T-helper 9 cell (primary cell): ENCODE measurements at regions not wholly inside any gene's neighbourhood (a gene's known extent, or its start where the extent isn't known, plus 50 kb on each side); places are given as distances from the start of the nearest gene placed in this dataset.
"Not testable (repeated sequence)": the region's sequence is repeated elsewhere in the genome, so short reads cannot be mapped to it uniquely, and the experiment has no call there.

Experiments used
- DNase-seq: peaks from one replicate; pipeline ENCODE4 v3.0.0-alpha.2; 2020

GRCh38 chr4:164616961-164617360 is 137.0 kb upstream of the SMIM31 start:
- DNase-seq: no peak

- no peak for DNase-seq
These were observed 136.5 kb upstream of the SMIM31 start for GRCh38 chr4:164617426-164617825.

GRCh38 chr4:164617911-164618310 is 136.0 kb upstream of the SMIM31 start:
- no peak for DNase-seq

DNA sequence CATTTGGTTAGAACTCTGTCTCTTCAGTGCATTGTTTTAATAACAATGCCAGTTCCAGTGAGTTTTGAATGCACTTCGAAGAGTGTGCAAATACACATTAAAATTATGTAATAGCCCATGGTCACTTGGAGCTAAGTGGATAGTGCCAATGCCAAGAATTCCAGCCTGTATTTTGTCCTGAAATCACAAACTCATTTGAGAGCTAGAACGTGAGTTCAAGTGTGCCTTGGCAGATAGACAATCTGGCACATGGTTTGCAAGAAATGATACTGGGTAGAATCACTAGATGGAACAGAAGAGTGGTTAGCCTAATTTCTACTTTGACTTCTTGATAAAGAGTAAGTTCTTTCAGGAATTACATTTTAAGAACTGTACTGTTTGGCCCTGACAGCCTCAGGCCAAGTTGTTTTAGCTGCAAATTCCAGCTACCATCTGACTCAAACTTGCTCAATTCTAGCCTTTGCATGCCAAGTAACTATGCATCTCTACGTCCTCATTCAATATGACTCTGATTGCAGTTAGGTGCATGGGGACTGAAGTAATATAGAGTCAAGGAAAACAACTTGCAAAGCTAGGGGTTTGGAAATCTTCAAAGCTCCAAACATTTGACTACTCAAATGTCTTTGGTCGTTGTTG is 131.9 kb upstream of the SMIM31 start:
- no peak for DNase-seq

DNA sequence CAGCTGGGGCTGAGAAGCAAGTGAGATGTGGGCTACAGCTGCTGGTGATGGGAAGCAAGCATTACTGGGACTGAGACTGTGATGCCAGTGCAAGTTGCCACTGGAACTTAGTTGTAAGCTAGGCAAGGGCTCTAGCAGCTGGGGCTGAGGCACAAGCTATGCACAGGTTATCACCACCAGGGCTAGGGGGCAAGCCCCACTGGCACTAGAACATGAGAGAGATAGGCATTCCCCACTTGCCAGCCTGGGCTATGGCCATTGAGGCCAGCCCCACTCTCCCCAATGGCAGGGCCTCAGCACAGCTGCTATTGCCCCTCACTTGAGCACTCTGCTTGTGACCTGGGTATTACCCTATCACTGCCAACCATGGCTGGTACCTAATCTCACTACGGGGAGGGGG is 130.8 kb upstream of the SMIM31 start:
- no peak for DNase-seq

- no peak for DNase-seq
These were observed 114.9 kb upstream of the SMIM31 start for GRCh38 chr4:164639001-164639400.

DNA sequence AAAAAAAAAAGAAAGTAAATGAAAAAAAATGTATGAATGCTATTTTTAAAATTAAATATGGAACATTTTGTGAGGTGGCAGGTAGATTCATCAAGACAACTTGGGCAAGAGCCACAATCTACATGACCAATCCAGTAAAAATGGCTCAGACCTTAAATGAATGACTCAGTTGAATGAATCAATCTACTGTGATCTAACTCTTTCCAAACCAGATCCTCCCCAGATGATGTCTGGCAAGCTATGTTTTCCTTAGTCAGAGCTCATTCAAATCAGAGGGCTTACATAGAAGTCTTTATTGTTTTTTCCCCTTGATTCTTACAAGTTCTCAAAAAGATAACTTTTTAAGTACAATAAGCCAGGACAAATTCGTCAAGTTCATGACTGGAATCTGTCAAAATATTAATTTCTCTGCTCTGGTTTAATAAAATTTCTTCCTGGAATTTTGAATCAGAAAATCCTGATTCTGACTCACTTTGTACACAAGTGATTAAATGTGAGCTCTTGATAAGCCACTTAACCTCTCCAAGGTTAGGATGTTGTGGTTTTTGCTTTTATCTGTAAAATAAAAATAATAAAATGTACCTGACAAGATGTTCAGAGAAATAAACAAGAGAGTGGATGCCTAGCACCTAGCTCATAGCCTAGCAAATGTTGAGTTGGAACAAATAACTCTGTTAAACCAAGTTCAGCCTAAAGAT is 105.6 kb upstream of the SMIM31 start:
- no peak for DNase-seq

- DNase-seq: no peak
These were observed 105.1 kb upstream of the SMIM31 start for GRCh38 chr4:164648849-164649212.

GRCh38 chr4:164659765-164660164 is 94.2 kb upstream of the SMIM31 start:
- no peak for DNase-seq

- DNase-seq: not testable (repeated sequence)
These were observed 77.8 kb upstream of the SMIM31 start for GRCh38 chr4:164676152-164676551.

DNA sequence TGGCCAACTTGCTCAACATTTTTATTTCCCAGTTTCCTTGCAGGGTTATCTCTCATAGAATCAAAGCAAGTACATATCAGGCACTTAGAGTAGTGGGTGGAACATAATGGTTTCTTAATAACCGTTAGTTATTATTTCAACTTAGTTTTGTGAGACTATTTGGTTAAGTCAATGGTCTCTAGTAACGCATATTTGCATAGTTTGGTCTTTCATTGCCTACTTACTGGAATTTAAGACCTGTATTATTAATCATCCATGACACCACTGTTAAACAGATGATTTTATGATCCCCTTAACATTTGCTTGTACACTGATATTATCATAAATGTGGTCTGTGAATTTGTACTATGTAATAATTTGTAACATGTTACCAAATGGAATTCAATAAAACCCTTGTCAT is 70.9 kb upstream of the SMIM31 start:
- DNase-seq: no peak

DNA sequence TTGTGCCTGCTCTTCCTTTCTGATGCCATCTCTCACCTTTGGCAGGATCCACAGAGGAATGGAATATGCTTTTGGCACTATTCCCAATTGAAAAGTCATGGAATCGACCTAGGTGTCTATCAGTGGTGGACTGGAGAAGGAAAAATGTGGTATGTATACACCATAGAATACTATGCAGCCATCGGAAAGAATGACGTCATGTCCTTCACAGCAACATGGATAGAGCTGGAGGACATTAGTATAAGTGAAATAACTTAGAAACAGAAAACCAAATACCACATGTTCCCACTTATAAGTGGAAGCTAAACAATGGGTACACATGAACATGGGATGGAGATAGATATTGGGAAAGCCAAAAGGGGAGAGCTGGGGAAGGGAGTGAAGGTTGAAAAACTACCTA is 58.3 kb upstream of the SMIM31 start:
- no peak for DNase-seq

GRCh38 chr4:164700471-164700870 is 53.5 kb upstream of the SMIM31 start:
- no peak for DNase-seq

GRCh38 chr4:164701665-164702064 is 52.3 kb upstream of the SMIM31 start:
- DNase-seq: no peak
